GM19455 (cell line): ENCODE measurements at regions not wholly inside any gene's neighbourhood (a gene's known extent, or its start where the extent isn't known, plus 50 kb on each side); places are given as distances from the start of the nearest gene placed in this dataset.

Experiments
- ATAC-seq: cut with Tn5 transposase; IDR thresholded peaks from one replicate; pipeline ENCODE4 v1.9.1; 2021; ENCODE audit not compliant: unreplicated experiment

DNA sequence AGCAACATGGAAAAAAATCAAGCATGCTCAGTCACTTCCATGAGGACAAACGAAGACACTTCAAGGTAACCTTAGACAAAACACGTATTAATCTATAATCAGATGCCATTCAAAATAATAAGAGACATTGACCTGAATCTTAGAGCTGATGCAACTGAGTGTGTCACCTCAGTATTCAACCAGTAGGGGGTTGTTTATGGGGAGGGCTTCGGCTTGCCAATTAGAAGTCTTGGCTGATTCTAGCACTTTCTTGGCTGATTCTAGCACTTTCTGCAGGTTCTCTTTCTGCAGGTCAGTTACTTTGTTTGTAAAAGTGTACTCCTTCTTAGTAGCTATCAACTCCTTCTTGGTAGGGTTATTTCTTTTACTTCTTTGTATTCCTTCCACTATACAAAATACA lies 317.6 kb downstream of the ENC1 start:
- ATAC-seq, result no peak

DNA sequence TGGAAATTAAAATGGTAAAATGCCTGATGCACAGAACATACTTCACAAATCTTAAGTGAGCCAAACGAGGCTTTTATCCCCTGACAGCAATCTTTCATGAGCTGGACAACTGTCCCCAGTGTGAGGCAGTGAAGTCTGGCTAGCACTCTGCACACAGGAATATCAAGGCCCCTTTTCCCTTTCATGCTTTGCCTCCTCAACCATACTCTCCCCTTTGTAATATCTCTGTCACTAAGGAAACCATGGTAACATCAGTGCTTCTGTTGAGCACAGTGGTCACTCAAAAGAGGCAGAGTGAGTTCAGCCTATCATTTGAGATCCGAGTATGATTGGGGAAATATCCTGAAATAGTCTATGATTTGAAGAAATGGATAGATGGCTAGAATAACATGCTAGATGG lies 318.3 kb downstream of the ENC1 start:
- ATAC-seq, result no peak

DNA sequence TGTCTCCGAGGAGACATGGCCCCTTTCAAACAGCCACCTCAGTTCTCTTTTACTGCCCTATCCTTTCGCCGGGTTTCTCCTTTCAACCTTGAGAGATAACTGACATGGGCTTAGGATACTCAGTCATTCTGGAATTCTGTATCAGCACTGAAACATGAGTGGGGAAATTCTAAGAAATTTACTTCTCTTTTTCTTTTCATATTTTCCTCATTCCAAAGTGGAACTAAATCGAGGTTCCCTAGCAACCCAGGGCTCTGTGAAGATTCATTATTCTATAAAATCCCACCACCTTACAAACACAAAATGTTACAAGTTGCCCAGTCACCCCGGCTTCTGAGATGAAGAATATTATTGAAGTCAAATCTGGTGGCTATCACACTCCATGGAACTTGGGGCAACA lies 319.2 kb downstream of the ENC1 start:
- no peak for ATAC-seq

DNA sequence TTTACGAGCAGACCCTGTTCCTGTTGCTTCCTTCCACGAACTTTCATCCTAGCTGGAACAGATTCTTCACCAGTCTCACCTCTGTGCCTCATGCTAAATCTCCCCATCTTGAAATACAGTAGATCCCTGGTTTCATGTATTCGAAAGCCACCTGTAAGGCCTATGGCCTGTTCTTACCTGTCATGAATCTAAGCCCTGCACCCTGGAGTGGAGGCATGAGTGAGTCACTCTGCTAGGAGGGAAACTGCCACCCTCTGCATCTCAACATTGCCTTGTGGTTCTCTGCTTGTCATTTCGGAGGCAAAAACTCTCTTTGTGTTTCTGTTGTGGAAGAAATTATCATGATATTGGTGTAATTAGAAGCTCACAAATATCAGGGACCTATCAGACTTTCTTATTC lies 320.0 kb downstream of the ENC1 start:
- no peak for ATAC-seq

DNA sequence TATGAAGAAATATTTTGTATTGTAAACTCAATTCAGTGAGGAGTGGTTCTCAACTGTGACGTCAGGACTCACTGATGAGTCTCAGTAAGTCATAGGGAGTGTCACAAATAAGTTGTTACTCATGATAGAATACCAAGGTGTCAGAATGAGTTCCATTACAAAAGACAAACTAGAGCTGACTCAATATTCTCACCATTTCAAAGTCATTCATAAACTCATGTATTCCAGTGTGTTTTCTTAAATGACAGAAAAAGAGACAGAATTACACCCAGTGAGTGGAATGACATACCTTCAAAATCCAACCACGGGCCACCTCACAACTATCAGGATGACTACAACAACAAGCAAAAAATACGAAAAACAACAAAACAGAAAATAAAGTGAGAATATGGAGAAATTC lies 321.5 kb downstream of the ENC1 start:
- no peak for ATAC-seq

DNA sequence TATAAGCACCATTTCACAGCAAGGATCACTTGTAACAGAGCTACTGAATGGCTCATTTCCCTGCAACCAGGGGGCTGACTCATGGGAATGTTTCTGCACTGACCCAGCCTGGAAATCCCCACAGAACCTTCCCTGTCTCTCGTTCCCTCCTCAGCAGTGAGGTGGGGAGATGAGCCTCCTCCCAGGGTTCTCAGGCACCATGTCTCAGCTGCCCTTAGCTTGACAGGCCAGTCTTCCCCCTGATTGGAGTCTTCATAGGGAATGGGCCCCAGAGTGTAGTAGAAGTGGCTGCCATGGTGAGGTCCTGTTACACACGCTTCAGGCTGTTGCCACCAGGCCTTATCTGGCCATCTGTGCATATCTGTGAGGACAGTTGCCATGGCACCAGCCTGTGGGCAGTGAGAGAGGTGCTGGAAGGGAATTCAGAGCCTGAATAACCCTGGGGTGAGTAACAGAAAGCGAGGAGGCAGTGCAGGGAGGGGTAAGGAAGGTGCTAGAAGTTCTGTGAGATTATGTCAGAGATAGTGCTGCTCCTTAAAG lies 324.4 kb downstream of the ENC1 start:
- ATAC-seq, result no peak

DNA sequence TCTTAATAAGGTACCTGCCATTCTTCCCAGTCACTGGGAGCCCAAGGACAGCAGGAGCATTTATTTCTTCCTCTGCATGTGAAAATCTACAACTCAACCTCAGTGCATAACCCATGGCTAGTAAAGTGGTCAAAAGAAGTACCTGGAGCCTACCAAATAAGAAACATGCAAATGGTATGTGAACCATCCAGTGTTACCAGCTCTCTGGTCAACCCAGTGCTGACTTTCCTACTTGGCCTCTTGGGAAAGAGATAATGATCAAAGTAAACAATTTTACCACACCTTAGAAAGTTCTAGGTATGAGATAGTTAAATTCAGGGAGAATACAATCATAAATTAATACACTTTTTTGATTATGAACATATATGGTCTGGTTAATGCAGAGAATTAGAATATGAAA lies 325.6 kb downstream of the ENC1 start:
- ATAC-seq, result no peak

DNA sequence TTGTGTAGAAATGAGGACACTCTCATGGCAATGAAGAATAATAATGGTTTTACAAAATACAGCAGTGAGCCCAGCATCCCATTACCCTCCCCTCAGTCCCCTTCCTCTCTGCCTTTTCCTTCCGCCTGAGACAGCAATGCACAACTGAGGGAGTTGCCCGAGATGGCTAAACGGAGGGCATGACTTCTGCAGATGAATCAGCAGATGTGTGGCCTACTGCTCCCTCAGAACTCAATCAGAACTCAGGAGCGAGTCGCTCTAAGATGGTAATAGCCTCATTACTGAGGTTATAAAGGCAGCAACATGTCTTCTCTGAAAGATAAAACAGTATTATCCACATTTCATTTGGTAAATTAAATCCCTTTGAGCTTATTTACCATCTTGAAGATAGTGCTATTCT lies 326.6 kb downstream of the ENC1 start:
- ATAC-seq, result no peak

DNA sequence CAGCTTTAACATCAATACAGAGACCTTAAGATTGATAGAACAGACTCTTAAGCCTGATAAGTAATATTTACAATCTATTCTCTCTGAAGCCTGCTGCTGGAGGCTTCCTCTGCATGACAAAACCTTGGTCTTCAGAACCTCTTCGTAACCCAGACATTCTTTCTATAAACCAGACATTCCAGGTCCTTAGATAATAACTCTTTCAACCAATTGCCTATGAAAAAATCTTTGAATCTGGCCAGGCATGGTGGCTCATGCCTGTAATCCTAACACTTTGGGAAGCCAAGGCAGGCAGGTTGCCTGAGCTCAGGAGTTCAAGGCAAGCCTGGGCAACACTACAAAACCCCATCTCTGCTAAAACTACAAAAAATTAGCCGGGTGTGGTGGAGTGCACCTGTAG lies 327.8 kb downstream of the ENC1 start:
- no peak for ATAC-seq

DNA sequence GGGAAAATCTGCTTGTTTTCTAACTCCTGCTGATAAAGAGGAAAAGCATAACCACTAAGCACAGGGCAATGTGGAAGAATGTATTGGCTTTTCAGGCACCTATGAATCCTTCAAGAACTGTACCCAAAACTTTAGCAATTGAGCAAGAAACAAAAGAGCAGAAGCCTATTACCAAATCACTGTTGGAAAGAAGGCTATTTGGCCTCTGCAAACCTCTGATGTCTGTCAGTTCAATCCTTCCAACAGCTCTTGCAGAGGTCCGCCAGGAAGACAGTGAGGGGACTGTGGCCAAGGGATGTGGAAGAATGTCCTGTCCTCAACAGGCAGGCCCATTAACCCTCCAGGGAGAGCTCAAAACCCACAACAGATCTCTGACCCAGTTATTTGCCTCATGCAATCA lies 328.6 kb downstream of the ENC1 start:
- ATAC-seq, result no peak

DNA sequence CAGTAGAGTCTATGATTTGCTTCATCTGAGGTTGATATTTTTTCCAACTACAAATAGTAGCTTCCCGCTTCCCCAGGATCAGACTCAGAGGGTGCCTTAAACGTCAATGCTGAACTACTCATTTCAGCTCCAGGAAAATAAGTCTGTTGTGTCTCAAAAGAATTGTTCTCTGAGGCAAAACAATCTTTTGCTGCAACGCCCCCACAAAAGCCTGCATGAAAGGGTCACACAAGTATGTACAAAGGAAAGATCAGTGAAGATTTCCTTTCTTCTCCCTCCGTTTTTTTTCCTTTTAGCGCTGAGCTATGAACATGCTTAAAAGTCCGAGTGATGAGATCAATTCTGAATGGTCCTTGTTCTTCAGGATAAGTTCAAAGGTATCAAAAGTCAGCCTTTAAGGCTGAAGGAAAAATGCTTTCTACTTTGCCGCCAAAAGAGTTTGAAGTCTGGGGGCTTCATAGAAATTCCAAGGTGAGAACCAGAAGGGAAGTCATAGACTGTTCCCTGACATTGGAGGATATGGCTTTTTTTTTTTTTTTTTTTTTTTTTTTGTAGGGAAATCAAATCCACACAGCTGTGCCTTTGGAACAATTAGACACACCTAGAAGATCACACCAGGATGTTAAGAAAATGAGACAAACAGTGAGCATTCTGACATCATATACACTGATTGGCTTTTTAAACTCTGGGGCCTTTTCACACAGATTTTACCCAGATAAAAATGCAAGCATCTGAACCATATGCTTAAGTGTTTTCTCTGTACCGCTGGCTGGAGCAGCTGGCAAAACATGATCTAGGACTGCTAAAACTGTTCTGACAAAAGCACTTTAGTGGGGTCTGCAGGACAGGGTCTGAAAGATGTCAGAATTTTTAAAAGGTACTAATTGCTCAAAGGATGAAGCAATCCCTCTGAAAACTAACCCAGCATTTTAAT lies 329.3 kb downstream of the ENC1 start:
- ATAC-seq, result no peak

DNA sequence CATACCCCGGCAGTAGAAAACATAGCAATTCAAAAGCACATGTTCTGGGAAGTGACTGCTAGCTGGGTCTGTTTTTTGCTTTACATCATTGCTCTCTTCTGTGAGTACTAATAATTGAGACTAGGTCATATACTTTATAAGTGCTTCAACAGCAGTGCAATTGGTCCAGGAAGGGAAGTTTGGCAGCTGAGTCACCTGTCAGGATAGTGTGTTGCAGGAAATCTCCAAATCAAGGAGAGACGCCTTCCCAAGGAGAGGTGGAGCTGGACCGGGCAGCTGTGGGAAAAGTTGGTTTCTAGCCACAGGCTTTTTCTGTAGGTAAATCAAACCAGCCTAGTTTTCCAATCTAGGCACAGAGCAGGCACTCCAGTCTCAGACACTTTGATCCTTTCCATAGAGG lies 330.1 kb downstream of the ENC1 start:
- ATAC-seq, result no peak

DNA sequence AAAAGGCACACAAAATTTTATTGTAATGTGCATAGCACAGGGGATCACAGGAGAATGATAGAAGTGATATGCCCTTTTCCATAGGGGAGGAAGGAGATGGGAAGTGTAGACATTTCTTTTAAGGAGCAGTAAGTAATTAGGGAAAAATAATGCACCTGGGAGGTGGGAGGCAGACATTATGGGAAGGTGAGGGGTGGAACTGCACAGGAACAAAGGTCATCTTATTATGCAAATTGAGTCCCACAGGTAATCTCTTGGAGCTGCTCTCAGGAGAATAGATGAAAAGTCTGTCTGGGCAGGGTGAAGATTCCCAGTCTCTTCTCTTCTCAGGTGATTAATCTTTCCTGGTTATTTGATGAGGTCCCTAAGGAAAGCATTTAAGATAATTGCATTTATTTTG lies 331.5 kb downstream of the ENC1 start:
- no peak for ATAC-seq

DNA sequence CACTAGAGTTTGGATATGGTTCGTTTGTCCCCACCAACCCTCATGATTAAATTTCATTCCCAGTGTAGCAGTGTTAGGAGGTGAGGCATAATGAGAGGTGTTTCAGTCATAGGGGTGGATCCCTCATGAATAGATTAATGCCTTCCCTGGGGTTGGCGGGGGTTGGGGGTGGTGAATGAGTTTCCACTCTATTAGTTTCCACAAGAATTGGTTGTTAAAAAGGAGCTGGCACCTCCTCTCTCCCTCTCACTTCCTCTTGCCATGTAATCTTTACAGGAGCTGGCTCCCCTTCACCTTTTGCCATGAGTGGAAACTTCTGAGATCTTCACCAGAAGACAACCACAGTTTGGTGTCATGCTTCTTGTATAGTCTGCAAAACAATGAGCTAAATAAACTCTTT lies 333.7 kb downstream of the ENC1 start:
- ATAC-seq, result no peak

DNA sequence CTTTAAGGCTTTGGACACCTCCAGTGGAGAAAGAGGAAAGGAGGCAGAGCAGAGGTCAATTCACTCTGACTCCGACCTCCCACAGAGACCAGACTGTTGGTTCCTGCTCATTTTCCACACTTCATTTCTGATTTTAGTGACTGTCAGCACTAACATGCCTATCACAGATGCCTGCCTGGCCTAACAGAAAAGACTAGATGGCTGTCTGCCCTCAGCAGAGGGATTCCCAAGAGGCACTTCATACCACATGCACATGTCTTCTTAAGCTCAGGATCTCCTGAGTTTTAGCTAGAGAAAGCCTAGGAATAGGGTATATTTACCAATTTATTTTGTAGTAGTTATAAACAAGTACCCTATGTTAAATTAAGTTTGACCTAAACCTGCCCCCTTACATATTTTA lies 336.0 kb downstream of the ENC1 start:
- ATAC-seq, result no peak

DNA sequence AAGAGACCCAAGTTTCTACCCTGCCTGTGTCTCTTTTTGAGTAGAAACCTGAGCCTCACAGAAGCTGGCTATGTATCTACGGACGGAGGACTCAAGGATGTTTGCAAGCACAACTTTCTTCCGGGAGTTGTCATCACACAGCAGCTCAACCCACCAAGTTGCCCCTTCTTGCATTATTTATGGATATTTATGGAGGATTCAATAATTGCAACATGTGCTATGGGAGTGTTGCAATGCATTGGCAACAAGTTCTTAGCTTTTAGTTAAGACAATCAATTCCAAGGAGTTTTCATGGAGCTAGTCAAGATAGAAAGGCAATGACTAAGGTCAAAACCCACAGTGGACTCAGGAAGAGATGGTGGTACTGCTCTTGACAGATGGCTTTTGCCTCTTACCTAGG lies 336.9 kb downstream of the ENC1 start:
- ATAC-seq, result no peak

DNA sequence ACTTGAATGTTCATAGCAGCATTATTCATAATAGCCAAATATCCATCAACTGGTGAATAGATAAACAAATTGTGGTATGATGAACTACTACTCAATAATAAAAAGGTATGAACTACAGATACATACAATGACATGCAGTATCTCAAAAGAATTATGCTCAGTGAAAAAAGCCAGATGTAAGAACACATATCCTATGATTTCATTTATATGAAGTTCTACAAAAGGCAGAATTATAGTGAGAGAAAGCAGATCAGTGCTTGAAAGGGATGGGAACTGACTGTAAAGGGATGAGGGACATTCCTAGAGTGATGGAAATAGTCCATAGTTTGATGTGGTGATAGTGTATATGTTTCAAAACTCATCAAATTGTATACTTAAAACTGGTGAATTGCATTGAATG lies 339.0 kb downstream of the ENC1 start:
- ATAC-seq, result no peak

DNA sequence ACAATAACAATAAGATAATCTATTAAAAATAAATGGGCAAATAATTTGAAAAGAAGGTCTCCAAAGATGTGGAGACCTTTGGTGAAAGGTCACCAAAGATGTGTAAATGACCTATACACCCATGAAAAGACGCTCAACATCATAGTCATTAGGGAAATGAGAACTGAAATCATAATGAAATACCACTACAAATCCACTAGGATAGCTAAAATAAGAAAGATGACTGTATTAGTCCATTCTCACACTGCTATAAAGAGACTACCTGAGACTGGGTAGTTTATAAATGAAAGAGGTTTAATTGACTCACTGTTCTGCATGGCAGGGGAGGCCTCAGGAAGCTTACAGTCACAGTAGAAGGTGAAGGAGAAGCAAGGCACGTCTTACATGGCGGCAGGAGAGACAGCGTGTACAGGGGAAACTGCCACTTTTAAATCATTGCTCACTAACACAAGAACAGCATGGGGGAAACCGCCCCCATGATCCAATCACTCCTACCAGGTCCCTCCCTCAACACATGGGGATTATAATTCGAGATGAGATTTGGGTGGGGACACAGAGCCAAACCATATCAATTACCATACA lies 339.6 kb downstream of the ENC1 start:
- ATAC-seq, result no peak

DNA sequence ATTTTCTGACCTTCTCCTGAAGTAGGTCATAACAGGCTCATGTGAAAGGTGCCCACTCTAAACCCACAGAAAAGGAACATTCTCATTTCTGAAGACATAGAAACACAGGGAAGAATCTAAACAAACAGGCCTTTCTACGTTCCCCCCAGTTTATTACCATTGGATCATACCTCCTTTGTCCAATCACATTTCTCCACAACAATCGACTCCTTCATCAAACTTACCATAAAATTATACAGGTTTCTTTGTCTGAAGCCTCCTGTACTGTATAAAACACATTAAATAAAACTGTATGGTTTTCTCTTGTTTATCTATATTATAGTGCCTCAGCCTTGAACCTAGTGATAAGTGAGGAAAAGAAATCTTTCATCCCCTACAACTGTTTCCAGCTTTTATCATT lies 340.7 kb downstream of the ENC1 start:
- no peak for ATAC-seq

DNA sequence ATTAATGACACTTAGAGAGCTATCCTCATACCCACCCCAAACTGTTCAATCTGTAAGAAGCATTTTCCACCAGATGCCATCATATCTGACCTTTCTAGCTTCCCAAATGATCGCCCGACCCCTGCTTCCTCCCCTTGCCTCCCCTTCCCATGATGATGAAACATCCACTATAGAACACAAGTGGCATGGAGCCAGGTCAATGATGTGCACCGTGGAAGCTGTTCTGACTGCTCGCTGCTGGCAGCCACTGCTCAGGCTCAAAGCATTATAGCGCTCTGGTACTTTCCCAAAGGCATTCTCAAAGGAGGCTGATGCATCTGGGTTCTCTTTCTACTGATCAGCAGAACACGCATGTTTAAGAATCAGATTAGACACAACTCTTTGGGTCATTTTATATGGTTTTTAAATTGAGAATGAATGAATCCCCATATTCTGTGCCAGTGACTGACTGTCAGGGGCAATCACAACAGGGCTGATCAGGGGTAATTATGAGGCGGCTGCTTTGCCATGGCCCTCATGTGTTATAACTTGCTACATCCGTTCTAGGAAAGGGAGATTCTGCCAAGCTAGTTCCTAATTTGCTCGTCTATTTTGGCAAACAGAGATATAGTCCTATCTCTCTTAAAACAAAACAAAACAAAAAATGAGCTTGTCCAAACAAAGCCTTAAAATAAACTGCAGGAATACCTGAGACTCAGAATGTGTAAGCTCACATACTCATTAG lies 343.7 kb downstream of the ENC1 start:
- ATAC-seq, result no peak

DNA sequence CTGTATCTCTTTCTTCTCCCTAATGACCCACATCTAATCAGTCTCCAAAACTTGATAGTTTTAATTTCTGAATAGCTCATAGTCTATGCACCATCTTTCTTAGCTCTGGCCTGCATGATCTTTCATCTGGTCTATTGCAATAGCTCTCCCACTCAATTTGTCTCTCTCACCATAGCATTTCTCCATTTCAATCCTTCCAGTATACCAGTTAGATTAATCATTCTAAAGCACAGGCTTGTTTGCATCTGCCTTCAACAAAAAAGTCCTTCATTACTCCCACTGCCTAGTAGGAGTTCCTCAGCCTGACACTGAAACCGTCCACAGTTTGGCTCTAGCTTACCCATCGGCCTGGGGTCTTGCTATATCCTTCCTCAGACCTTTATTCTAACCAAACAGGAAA lies 344.9 kb downstream of the ENC1 start:
- ATAC-seq, result no peak

DNA sequence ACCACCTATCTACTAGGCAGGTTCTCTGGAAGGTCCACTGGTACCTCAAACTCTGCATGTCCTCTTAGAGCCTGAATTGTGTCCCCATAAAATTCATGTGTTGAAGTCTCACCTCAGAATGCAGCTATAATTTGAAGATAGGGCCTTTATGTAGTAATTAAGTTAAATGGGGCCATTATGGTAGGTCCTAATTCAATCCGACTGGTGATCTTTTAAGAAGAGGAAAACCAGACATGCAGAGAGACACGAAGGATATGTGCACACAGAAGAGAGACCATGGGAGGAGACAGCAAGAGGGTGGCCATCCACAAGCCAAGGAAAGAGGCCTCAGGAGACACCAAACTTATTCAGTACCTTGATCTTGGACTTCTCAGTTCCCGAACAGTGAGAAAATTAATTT lies 345.4 kb downstream of the ENC1 start:
- ATAC-seq, result no peak
